Keratinocyte (primary cell): ENCODE measurements at regions not wholly inside any gene's neighbourhood (a gene's known extent, or its start where the extent isn't known, plus 50 kb on each side); places are given as distances from the start of the nearest gene placed in this dataset.

Source experiments
- DNase-seq: peaks from one replicate; pipeline ENCODE4 v3.0.0-alpha.2; 2011; ENCODE audit warnings: low read depth, missing footprints, low spot score
- FAIRE-seq: peaks from 2 replicates; lab custom pipeline; 2011; peaks lifted over from hg19 to GRCh38; lab: Jason Lieb, UNC
- H2AFZ ChIP-seq: 2 replicates; pipeline ENCODE4 v1.6.0; 2012; ENCODE audit warnings: low read length, control low read depth, inconsistent platforms; ENCODE audit not compliant: control insufficient read depth
- H3K27ac ChIP-seq: 2 replicates; pipeline ENCODE4 v1.5.1; 2011; ENCODE audit warnings: low read length; ENCODE audit not compliant: control insufficient read depth, insufficient read depth
- H3K27me3 ChIP-seq: 3 replicates; pipeline ENCODE4 v1.6.0; 2011; ENCODE audit warnings: low read length; ENCODE audit not compliant: control insufficient read depth, insufficient read depth; ENCODE audit errors: extremely low read depth
- H3K36me3 ChIP-seq, 2 experiments: 2 replicates in 1 of 2; 3 replicates in 1 of 2; pipeline ENCODE4 v1.5.1; 2011; ENCODE audit warnings: low read length in 2 of 2, mild to moderate bottlenecking in 1 of 2; ENCODE audit not compliant: control insufficient read depth in 2 of 2, insufficient read depth in 2 of 2; ENCODE audit errors: extremely low read depth in 1 of 2
- H3K4me1 ChIP-seq: 3 replicates; pipeline ENCODE4 v1.5.1; 2011; ENCODE audit warnings: low read length; ENCODE audit not compliant: control insufficient read depth, insufficient read depth; ENCODE audit errors: extremely low read depth
- H3K4me2 ChIP-seq: 3 replicates; pipeline ENCODE4 v1.6.0; 2011; ENCODE audit warnings: low read depth, low read length; ENCODE audit not compliant: control insufficient read depth, insufficient read depth; ENCODE audit errors: extremely low read depth
- H3K4me3 ChIP-seq, 3 experiments: fragments of 200-600 bp in 1 of 3; sonication (generic) in 1 of 3; 2 replicates in 2 of 3; 3 replicates in 1 of 3; pipeline ENCODE4 v1.5.1; 2011 to 2016; ENCODE audit warnings: low read length in 3 of 3, mild to moderate bottlenecking in 3 of 3, control low read depth in 2 of 3, inconsistent platforms in 1 of 3, low read depth in 1 of 3, mixed read lengths in 1 of 3, mixed run types in 1 of 3, moderate library complexity in 1 of 3; ENCODE audit not compliant: control insufficient read depth in 2 of 3, insufficient read depth in 2 of 3; ENCODE audit errors: extremely low read depth in 1 of 3
- H3K79me2 ChIP-seq: 2 replicates; pipeline ENCODE4 v1.6.0; 2012; ENCODE audit warnings: low read length; ENCODE audit not compliant: control insufficient read depth, insufficient read depth
- H3K9ac ChIP-seq: 3 replicates; pipeline ENCODE4 v1.6.0; 2011; ENCODE audit warnings: low read length; ENCODE audit not compliant: control insufficient read depth, insufficient read depth; ENCODE audit errors: extremely low read depth
- H3K9me1 ChIP-seq: 3 replicates; pipeline ENCODE4 v1.6.0; 2011; ENCODE audit warnings: low read length; ENCODE audit not compliant: control insufficient read depth, insufficient read depth; ENCODE audit errors: extremely low read depth
- H3K9me3 ChIP-seq: 2 replicates; pipeline ENCODE4 v1.5.1; 2012; ENCODE audit warnings: low read depth, low read length; ENCODE audit not compliant: control insufficient read depth
- H4K20me1 ChIP-seq: 3 replicates; pipeline ENCODE4 v1.6.0; 2011; ENCODE audit warnings: low read length; ENCODE audit not compliant: control insufficient read depth, insufficient read depth; ENCODE audit errors: extremely low read depth
- CTCF ChIP-seq, 3 experiments: IDR thresholded peaks in 1 of 3; conservative IDR thresholded peaks in 1 of 3; optimal IDR thresholded peaks in 1 of 3; 2 replicates in 2 of 3; 3 replicates in 1 of 3; pipeline versions ENCODE3 to v1.5.1; 2011; ENCODE audit warnings: low read length in 3 of 3, mild to moderate bottlenecking in 3 of 3, moderate library complexity in 2 of 3, control low read depth in 1 of 3, inconsistent platforms in 1 of 3; ENCODE audit not compliant: insufficient read depth in 2 of 3; ENCODE audit errors: extremely low read depth in 1 of 3
- EZH2 ChIP-seq: IDR thresholded peaks from one replicate; pipeline ENCODE4 v1.6.1; 2012; ENCODE audit warnings: inconsistent platforms, mild to moderate bottlenecking, low read length, moderate library complexity
- dilution Hi-C: fragments of 300-500 bp; cut with MboI; formaldehyde crosslinking; loops from one replicate; pipeline ENCODE4 v1.7.0; 2020; ENCODE audit warnings: low sequenced_read_pairs; ENCODE audit not compliant: extremely low pct_ligation_motif_present

GRCh38 chr10:7102557-7103349 lies 308.1 kb downstream of the SFMBT2 start:
- Histone ChIP-seq H3K9ac (no peak overlapping the region), H3K9me1 (no peaks in the 10 kb centered on the region), H2AFZ (no peak overlapping the region), H3K4me3 (no peak overlapping the region), H3K4me2 (no peak overlapping the region), H3K9me3 (no peaks in the 10 kb centered on the region), H3K36me3 (no peaks in the 10 kb centered on the region), H4K20me1 (no peaks in the 10 kb centered on the region), H3K4me1 (no peaks in the 10 kb centered on the region), H3K27me3 (no peaks in the 10 kb centered on the region), H3K79me2 (no peaks in the 10 kb centered on the region), H3K27ac (no peak overlapping the region)
- FAIRE-seq (no peak), DNase-seq (no peak)
- dilution Hi-C loops, result no loop called here
- TF ChIP-seq EZH2, result no peak
- TF ChIP-seq CTCF (optimal IDR thresholded peaks at IDR 0.05 in 1 of 3, IDR thresholded peaks at IDR 0.05 in 1 of 3, conservative IDR thresholded peaks at IDR 0.05 in 1 of 3; ENCODE audit: extremely low read depth in 1 of 3, insufficient read depth in 2 of 3, low read length in 3 of 3), result no peak

GRCh38 chr10:7102084-7102483 lies 308.8 kb downstream of the SFMBT2 start:
- dilution Hi-C loops, result no loop called here
- no peak overlapping the region for H3K27ac ChIP-seq
- no peaks in the 10 kb centered on the region for H3K4me1 ChIP-seq
- no peak overlapping the region for H3K9ac ChIP-seq
- H4K20me1 ChIP-seq, result no peaks in the 10 kb centered on the region
- H3K9me3 ChIP-seq, result no peaks in the 10 kb centered on the region
- no peak for FAIRE-seq
- no peak overlapping the region for H2AFZ ChIP-seq
- no peaks in the 10 kb centered on the region for H3K36me3 ChIP-seq
- H3K79me2 ChIP-seq, result no peaks in the 10 kb centered on the region
- no peak for TF ChIP-seq EZH2
- no peak for TF ChIP-seq CTCF (optimal IDR thresholded peaks at IDR 0.05 in 1 of 3, IDR thresholded peaks at IDR 0.05 in 1 of 3, conservative IDR thresholded peaks at IDR 0.05 in 1 of 3; ENCODE audit: extremely low read depth in 1 of 3, insufficient read depth in 2 of 3, low read length in 3 of 3)
- no peak for DNase-seq
- H3K27me3 ChIP-seq, result no peaks in the 10 kb centered on the region
- H3K4me3 ChIP-seq, result no peak overlapping the region
- H3K4me2 ChIP-seq, result no peak overlapping the region
- H3K9me1 ChIP-seq, result no peaks in the 10 kb centered on the region
